KMS-11 (cell line): ENCODE measurements at regions not wholly inside any gene's neighbourhood (a gene's known extent, or its start where the extent isn't known, plus 50 kb on each side); places are given as distances from the start of the nearest gene placed in this dataset.

Source experiments
- H2AFZ ChIP-seq: fragments of 200-600 bp; sonication (generic); 2 replicates; pipeline ENCODE4 v1.6.1; 2016; ENCODE audit warnings: antibody characterized with exemption, mixed run types, low read depth
- H3K27ac ChIP-seq: fragments of 200-600 bp; sonication (generic); 2 replicates; pipeline ENCODE4 v1.6.1; 2016; ENCODE audit warnings: mild to moderate bottlenecking, mixed run types
- H3K27me3 ChIP-seq: fragments of 200-600 bp; sonication (generic); 2 replicates; pipeline ENCODE4 v1.6.1; 2017; ENCODE audit warnings: mild to moderate bottlenecking, low read depth, mixed run types, moderate library complexity; ENCODE audit not compliant: insufficient read depth
- H3K36me3 ChIP-seq: fragments of 200-600 bp; sonication (generic); 2 replicates; pipeline ENCODE4 v1.6.1; 2017; ENCODE audit warnings: mild to moderate bottlenecking, mixed run types; ENCODE audit not compliant: insufficient read depth
- H3K4me1 ChIP-seq: fragments of 200-600 bp; sonication (generic); 2 replicates; pipeline ENCODE4 v1.6.1; 2016; ENCODE audit warnings: mild to moderate bottlenecking, low read depth, mixed run types; ENCODE audit not compliant: poor library complexity, severe bottlenecking
- H3K4me2 ChIP-seq: fragments of 200-600 bp; sonication (generic); 2 replicates; pipeline ENCODE4 v1.7.0; 2016; ENCODE audit warnings: mild to moderate bottlenecking, mixed run types
- H3K4me3 ChIP-seq: fragments of 200-600 bp; sonication (generic); IDR thresholded peaks from 2 replicates; pipeline ENCODE4 v1.6.1; 2017; ENCODE audit warnings: low read depth, low read length, mixed read lengths; ENCODE audit not compliant: insufficient read depth
- H3K79me2 ChIP-seq: fragments of 200-600 bp; sonication (generic); 2 replicates; pipeline ENCODE4 v1.6.1; 2016; ENCODE audit warnings: low read depth, mixed run types; ENCODE audit not compliant: insufficient read depth
- H3K9ac ChIP-seq: fragments of 200-600 bp; sonication (generic); 2 replicates; pipeline ENCODE4 v1.6.1; 2016; ENCODE audit warnings: mild to moderate bottlenecking, mixed run types
- H4K20me1 ChIP-seq: fragments of 200-600 bp; sonication (generic); 2 replicates; pipeline ENCODE4 v1.6.1; 2016; ENCODE audit warnings: mild to moderate bottlenecking, mixed run types; ENCODE audit not compliant: insufficient read depth
- CTCF ChIP-seq: fragments of 200-600 bp; sonication (generic); conservative IDR thresholded peaks from 2 replicates; pipeline ENCODE4 v1.6.1; 2017; ENCODE audit warnings: low read depth, mild to moderate bottlenecking, antibody characterized with exemption, low read length, moderate library complexity, mixed read lengths

- H3K4me1 ChIP-seq = no peaks in the 10 kb centered on the region
- H3K27me3 ChIP-seq = no peaks in the 10 kb centered on the region
- H3K27ac ChIP-seq = no peak overlapping the region
- H3K4me2 ChIP-seq = no peak overlapping the region
- H4K20me1 ChIP-seq = no peaks in the 10 kb centered on the region
- no peak overlapping the region for H3K4me3 ChIP-seq
- H3K9ac ChIP-seq = no peak overlapping the region
- no peaks in the 10 kb centered on the region for H3K36me3 ChIP-seq
- no peak overlapping the region for H2AFZ ChIP-seq
- H3K79me2 ChIP-seq = no peaks in the 10 kb centered on the region
- no peak for TF ChIP-seq CTCF
Measured at GRCh38 chr5:6849316-6850105, 136.3 kb downstream of the TENT4A start.

GRCh38 chr5:6850106-6850432, 136.8 kb downstream of the TENT4A start:
- no peak overlapping the region for H3K9ac ChIP-seq

GRCh38 chr5:6856653-6857052, 143.4 kb downstream of the TENT4A start:
- Histone ChIP-seq H3K27me3 (no peaks in the 10 kb centered on the region), H3K4me2 (no peak overlapping the region), H4K20me1 (no peaks in the 10 kb centered on the region), H3K79me2 (no peaks in the 10 kb centered on the region), H3K4me3 (no peak overlapping the region), H3K36me3 (no peaks in the 10 kb centered on the region), H3K27ac (no peak overlapping the region), H3K9ac (no peak overlapping the region), H3K4me1 (no peaks in the 10 kb centered on the region), H2AFZ (no peak overlapping the region)
- TF ChIP-seq CTCF = no peak

More at GRCh38 chr5:6850106-6850432, 136.8 kb downstream of the TENT4A start:
- Histone ChIP-seq H3K27me3 (no peaks in the 10 kb centered on the region), H2AFZ (no peak overlapping the region), H3K27ac (no peak overlapping the region), H3K4me1 (no peaks in the 10 kb centered on the region), H3K79me2 (no peaks in the 10 kb centered on the region), H3K4me2 (no peak overlapping the region), H3K36me3 (no peaks in the 10 kb centered on the region), H4K20me1 (no peaks in the 10 kb centered on the region), H3K4me3 (no peak overlapping the region)
- no peak for TF ChIP-seq CTCF

GRCh38 chr5:6858419-6858818, 145.2 kb downstream of the TENT4A start:
- Histone ChIP-seq H3K9ac (no peak overlapping the region), H3K79me2 (no peaks in the 10 kb centered on the region), H3K27me3 (no peaks in the 10 kb centered on the region), H4K20me1 (no peaks in the 10 kb centered on the region), H2AFZ (no peak overlapping the region), H3K36me3 (no peaks in the 10 kb centered on the region), H3K4me2 (no peak overlapping the region), H3K4me3 (no peak overlapping the region), H3K4me1 (no peaks in the 10 kb centered on the region), H3K27ac (no peak overlapping the region)
- TF ChIP-seq CTCF = no peak
